DMS53 treated with DMSO at 0.1 percent for 48 hours (cell line): ENCODE measurements at regions not wholly inside any gene's neighbourhood (a gene's known extent, or its start where the extent isn't known, plus 50 kb on each side); places are given as distances from the start of the nearest gene placed in this dataset.

Source experiments
- DNase-seq: peaks from one replicate; lab custom pipeline; 2025; ENCODE audit not compliant: unreplicated experiment; lab: John Stamatoyannopoulos, UW

DNA sequence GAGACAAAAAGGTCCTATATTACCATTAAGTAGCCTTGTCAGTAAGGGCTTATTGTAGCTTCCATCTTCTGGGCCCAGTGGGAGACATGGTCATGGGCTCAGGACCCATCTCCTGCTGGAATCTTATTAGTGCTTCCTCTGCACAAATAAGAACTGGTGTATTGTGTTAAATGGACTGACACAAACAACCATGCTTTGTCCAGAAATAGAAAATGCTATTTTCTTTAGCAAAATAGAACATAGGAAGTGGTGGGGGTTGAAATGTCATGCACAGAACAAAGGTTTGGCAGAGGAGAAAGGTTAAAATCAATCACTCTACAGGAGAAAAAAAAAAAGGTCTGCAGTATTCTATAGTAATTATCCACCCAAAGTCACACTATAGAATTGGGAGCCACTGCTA, 252.2 kb downstream of the ELAVL2 start:
- DNase-seq, result no peak

DNA sequence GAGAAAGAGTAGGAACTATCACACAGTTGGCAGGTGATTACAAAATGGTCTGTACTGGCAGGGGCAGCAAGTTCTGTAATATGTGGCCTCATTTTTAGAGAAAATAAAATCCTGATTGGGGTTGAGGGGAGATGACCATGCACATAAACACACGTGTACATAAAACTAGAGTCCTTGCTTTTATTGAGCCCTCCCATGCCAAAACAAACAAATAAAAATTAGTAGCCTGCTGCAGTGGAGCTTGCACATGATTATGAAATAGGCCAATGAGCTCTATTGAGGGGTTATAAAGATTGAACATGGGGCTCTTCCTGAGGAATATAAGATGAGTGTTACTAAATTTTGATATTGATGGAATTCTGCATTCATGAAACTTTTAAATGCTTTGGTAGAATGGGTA, 248.4 kb downstream of the ELAVL2 start:
- DNase-seq, result no peak

DNA sequence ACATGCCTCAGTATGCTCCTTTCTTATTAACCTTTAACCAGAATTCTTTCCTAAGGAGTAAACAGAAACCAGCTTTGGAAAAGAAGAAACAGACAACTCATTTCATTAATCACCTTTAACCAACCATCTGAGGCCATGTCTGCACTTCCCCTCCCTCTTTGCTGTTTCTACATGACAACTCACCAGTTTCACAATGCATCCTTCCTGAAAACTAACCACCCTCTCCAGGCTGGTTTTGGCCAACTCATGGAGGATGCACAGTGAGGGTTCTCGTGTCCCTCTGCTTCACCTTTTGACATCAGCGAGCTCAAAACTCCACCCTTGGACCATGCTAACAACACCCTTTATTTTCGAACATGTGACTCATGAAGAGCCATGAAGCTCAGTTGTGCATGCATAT, 244.1 kb downstream of the ELAVL2 start:
- no peak for DNase-seq

DNA sequence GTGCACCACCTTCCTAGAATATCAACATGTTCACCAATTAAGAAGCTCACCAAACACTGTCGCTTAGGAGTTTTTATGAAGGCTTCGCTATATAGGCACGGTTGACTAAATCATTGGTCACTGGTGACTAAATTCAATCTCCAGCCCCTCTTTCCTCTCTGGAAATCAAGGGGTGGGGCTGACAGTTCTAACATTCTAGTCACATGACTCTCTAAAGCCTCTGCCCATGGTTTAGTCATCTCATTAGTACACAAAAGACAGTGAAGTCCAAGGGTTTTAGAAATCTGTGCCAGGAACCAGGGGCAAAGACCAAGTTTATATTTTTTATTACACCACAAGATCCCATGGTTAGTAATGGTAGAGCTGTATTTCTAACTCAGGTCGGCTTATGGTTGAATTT, 243.2 kb downstream of the ELAVL2 start:
- DNase-seq, result no peak

DNA sequence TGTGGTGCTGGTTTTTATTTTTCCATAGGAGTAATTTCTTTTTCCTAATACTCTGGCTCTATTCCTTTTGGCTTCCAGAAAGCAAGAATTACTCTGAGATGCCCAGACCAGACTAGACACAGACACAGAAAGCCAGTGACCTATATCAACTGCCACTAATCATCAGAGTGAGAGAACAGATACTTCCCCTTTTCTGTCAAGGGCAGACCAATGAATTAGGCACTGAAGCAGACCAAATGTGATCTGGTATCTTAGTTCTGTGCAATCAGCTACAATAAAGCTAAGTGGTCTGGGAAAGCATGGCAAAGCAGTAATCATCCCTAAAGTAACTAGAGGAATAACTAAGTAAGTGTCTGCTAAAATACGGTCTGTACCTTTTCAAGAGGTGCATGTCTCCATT, 239.1 kb downstream of the ELAVL2 start:
- DNase-seq, result no peak

DNA sequence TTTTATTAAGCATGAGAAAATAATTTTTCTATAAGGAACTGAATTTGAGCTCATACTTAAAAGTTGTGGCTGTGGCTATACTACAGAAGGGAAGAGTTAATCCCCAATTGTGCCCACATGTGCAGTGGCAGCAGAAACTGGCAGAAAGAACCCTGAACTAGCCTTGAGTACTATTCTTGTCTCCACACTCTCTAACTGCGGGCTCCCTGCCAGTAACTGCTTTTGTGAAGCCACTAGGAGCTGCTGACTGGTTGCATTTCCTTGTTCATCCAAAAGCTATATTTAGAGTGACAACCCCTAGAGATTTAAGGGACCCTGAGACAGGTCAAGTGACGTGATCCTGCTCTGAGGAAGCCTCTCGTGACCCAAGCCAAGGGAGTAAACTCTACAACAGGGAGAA, 238.6 kb downstream of the ELAVL2 start:
- no peak for DNase-seq

DNA sequence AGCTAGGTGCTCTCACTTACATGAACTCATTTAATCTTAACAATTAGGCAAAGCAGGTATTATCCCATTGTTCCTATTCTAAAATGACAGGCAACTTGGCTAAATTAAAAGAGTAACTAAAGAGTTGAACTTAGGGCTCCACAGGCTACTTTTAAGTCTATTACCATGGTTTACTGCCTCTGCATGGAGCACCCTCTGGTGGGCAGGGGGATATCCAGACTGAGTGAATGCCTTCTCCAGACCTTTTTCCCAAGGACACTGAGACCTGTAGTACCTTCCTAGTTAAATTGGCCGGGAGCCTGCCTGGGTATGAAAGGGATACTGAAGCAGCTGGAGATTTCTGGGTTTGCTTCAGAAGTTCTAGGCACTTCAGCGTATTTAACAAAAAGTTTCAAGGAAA, 238.1 kb downstream of the ELAVL2 start:
- DNase-seq, result no peak

DNA sequence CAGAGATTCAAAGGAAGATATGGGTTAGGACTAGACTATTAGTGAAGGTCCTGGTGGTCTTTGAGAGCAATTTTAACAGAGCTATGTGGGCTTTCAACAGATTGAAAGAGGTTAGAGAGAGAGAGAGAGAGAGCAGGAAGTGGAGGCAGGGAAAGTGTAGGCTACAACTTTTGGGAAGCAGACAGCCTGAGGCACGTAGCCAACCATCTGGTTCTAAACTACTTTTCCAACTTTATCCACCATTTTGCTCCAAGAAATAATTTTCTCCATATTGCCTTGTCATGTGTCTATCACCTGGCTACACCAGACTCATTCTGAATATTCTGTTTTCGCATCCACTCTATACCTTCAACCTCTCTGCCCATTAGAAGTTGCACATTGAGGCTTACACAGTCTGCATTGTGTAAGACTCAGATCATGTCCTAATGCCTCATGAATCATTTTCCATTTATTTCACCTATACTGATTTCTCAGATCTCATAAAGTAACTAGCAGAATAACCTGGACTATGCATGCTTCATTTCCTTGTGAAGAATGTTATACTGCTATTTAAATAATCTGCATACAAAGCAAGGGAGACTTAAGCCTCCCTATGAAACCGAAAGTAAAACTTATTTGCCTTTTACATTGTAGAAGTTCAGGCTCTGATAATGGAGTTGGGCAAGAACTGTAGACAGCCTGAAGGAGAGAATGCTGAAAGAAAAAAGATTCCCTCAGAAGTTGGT, 235.6 kb downstream of the ELAVL2 start:
- DNase-seq, result no peak

DNA sequence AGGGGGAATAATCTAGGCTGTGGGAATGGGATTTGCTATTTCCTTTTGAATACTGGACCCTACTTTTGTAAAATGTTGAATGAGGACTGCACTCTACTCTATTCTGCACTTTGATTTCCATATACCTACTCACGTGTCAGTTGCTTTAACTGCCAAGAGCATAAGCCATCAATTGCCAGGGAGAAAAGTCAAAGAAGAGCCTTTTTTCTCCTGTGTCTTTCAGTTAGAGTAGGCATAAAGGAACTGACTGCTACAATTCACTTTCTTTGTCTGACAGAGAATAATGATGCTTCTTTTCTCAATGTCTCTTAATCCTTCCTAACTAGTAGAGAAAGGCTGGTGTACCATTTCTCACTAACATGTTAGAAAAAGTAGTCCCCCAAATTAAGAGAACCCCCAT, 231.6 kb downstream of the ELAVL2 start:
- no peak for DNase-seq

DNA sequence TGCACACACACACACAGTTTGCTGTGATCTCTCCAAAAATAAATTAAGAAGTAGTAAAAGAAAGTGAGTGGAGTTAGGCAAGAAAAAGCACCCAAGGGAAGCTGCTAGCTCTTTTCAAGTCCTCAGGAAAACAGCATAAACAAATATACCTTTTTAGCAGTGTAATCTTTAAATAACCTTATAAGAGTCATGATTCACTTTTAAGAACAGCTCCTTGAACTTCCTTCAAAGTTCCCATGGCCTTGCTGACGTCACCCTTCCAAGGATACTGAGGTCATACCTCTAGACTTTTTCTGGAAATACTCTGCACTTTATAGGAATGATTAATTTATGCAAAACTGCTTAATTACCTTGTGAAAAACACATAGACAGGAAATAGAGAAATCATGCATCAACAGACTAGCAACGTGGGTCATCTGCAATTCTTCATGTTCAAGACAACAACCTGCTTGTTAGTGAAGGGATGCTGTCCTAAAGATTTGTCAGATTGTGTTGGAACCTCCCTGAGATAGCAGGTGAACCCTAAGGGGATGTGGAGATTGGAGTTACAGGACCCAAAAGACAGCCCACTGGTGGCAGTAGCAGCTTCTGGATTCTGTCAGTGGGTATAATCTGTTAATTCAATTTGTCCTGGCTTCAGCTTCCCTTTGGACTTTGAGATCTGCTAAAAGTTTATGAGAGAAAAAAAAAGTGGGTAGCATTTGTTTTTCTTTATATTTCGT, 229.0 kb downstream of the ELAVL2 start:
- DNase-seq, result no peak

DNA sequence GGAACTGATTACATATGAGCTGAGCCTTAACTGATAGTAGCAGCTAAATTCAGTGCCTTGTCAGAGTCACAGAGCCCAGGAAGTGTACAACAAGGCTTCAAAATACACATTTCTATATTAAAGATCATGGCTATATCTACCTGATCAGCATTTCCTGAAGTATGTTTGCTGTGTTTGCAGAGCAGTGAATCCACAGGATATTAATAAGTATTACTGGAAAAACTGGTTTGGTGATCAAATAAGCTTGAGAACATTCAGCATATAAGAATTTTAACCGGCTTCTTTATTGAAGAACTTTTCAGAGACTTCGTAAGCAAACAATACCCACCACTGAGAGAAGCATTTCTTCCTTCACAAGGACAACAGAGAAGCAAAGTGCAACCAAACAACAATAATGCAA, 227.0 kb downstream of the ELAVL2 start:
- peak; percentile 92 for DNase-seq

DNA sequence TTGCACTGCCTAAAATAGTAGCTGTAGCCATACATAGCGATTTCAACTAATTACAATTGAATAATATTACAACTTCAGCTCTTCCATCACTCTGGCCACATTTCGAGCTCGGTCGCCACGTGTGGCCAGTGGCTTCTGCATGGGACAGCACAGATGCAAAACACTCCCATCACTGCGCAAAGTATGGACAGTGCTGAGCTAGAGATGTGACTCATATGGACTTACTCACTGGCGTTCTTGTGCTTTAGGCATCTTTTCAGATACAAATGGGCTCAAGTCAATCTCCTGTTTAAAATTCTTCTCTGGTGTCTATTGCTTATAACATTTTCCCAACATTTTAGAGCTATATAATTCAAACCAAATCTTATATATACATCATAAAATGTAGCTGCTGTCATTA, 222.7 kb downstream of the ELAVL2 start:
- DNase-seq, result no peak

DNA sequence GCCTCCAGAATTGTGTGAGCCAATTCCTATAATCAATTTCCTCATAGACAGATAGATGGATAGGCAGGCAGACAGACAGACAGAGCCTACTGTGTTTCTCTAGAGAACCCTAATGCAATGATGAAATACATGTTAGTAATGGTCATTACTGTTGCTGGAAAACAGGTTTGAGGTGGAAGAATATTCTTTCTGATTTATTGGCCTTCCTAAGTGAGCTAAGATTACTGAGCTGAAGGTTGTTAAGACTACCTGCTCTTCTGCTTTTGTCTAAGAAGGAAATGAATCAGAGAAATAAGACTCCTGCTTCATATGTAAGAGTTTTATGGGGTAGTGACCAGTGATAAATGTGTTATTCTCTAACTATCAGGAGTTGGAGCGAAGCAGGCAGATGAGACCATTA, 219.9 kb downstream of the ELAVL2 start:
- DNase-seq, result no peak

DNA sequence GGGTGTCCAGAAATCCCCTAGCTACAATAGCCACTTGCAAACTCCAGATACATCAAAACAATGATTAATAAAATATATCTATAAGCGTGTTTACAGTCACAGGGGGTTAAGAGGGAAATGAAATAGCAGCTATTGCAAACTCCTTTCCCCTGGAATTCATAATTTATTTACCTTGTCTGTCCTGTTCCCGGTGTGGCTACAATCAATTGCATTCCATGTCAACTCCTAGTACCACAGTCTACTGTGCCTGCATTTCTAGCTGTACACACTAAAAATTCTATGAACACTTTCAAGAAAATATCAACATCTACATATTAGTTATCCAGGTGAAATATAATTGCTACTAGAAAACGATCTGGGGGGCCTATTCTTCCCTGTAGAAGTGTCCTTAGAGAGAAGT, 217.6 kb downstream of the ELAVL2 start:
- no peak for DNase-seq

DNA sequence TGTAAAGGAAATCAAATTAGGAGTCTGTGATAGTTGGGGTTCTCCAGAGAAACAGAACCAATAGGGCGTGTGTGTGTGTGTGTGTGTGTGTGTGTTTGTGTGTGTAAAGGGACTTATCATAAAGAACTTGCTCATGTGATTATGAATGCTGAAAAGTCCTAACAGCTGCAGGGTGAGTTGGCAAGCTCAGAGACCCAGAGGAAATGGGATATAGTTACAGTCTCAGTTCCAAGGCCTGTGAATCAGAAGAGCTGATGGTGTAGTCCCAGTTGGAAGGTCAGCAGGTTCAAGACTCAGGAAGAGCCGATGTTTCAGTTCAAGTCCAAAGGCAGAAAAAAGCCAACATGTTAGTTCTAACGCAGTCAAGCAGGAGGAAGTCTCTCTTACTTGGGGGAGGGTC, 214.2 kb downstream of the ELAVL2 start:
- DNase-seq, result no peak

DNA sequence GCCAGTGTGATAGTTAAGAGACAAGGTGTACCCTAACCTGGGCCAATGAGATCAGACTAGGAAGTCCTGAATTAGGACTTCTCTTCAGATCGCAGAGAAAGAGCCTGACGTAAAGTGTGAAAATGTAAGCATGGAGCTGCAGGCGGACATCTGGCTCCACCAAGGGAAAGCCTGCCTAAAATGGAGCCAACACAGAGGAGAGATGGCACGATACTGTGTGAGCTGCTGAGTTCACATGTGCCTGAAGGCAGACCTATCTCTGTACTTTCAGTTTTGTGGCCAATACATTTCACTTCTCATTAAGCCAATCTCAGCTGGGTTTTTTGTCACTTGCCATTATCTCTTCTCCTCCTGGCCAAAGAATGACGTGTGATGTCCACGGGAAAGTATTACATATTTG, 210.5 kb downstream of the ELAVL2 start:
- no peak for DNase-seq

DNA sequence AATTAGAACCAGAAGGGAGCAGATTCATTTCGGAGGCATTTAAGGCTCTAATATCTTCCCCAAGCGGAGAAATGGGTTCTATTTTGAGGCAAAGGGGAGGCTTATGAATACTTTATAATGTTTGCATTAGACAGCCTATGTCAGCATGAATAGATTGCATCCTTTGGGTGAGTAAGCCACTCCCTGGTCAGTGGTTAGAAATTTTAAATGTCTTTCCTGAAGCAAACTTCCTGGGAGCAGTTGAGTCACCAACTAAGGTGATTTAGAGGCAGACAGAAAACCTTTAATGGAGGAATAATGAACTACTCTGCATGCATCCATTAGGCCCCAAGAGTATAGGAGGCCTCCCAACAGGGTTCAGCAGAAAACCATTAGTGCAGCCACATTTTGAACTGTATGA, 204.9 kb downstream of the ELAVL2 start:
- DNase-seq, result no peak

DNA sequence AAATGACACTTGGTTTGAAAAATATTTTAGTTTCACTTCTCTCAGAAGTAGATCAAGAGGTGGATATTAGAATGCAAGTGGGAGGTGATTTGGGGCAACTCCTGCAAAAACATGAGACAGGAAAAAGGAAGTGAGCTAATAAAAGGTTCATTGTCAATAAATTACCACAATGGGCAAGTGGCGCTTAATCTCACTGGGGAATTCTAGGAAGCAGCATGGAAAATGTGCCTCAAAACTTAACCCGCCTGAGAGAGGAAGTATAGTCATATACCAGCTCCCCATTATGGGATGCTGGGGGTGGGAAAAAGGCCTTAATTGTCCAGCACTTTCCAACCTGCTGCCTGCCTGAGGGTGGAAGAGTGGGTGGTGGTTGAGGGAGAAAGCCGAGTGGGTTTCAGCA, 204.1 kb downstream of the ELAVL2 start:
- no peak for DNase-seq

DNA sequence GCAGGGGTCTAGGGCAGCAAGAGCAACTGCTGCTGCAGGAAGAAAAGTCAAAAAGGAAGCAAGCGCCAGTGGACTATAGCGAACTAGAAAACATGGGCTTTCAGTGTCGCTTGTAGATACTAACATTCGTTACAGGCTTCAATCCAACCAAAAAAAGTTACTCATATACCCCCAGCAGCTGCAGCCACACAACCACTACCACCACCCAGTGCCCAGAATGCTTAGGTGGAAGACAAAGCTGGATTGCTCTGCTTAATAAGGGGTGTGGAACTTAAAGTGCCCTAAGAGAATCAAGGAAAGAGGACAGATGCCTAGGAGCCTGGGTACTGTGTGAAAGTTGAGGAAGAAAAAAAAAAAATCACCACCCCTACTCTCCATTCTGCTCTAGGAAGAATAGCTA, 203.6 kb downstream of the ELAVL2 start:
- no peak for DNase-seq

DNA sequence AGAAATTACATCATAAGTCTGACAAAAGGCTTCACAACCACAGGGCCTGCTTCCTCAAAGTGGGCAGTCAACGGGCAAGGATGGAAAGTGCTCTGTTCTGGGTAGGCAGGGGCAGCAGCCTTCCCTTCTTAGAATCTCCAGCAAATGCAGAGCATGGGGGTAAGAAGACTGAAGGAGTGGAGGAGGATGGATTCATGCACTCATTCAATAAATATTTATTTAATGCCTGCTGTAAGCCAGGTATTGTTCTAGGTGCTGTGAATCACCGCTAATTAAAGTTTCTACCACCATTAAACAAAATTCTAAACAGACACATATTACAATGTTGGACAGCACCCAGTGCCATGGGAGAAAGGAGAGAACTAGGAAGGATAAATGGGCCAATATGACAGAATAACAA, 195.6 kb downstream of the ELAVL2 start:
- no peak for DNase-seq

DNA sequence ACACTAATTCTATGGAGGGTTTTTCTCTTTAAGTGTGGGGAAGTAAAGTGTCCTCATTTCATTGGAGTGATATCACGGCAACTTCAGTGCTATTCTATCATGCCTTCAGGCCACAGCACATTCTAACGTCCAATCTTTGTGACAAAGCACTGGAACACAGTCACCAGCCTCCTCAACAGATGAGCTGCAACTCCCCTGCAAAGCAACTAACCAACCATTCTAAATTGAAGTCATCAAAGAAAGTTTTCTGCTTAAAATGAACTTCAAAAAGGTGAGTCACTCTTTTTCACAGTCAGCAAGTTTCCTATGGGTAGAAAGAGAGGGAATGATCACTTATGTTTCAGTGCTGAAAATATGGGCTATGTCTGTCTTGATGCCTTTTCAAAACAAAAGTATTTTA, 190.8 kb downstream of the ELAVL2 start:
- no peak for DNase-seq

DNA sequence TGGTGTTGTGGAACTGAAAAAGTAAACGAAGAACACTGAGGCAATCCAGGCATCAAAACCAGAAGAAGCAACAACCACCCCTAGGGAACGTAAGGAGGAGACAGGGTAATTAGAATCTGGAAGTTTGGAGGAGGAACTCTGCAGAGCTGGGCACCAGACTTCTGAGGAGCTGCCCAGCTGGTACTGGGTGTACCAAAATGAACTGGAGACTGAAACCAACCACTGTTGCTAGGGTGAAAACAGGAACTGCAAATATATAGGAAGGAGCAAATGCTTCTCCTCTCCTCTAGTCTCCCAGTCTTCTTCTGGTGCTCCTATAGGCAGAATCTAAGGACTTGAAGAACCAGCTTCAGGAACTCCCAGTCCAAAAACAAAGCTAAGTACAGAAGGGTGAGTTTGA, 189.8 kb downstream of the ELAVL2 start:
- DNase-seq, result no peak

DNA sequence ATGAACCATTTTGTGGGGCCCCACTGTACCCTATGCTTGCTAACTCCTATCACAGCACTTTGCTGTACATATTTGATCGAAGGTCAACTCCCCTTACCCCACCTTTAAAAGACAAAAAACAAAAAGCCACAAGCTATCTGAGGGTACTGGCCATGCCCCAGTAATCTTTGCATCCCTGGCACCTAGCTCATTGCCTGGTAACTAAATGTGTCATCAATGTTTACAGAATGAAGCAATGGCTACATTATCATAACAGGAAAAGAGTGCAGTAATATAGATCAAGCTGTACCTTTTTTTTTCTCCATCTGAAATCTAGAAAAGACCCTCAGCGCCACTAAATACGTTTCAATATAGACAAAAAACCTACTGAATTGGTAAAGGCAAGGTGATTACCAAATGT, 188.0 kb downstream of the ELAVL2 start:
- DNase-seq, result no peak
